ENCODE measurements at regions not wholly inside any gene's neighbourhood (a gene's known extent, or its start where the extent isn't known, plus 50 kb on each side); places are given as distances from the start of the nearest gene placed in this dataset.

GRCh38 chr4:97110506-97110905, 1032.8 kb downstream of the STPG2 start:
- no peak overlapping the region for H3K4me3 ChIP-seq (replicated peaks; ENCODE audit: insufficient read depth, low read length)
- H3K27me3 ChIP-seq (ENCODE audit: insufficient read depth, poor library complexity, severe bottlenecking) = no peaks in the 10 kb centered on the region
- DNase-seq (ENCODE audit: low read depth in 1 of 2, low spot score in 1 of 2) = no peak
- TF ChIP-seq REST (IDR thresholded peaks at IDR 0.05; ENCODE audit: insufficient replicate concordance, low read depth) (no peak), SPI1 (IDR thresholded peaks at IDR 0.05; ENCODE audit: borderline replicate concordance, low read depth) (no peak), CTCF (IDR thresholded peaks at IDR 0.05; ENCODE audit: insufficient read depth, low read length) (no peak), GABPA (IDR thresholded peaks at IDR 0.05; ENCODE audit: low read depth) (no peak), POLR2AphosphoS5 (IDR thresholded peaks at IDR 0.05; ENCODE audit: low read depth) (no peak)
- no peak overlapping the region for H3K27ac ChIP-seq (replicated peaks)

GRCh38 chr4:97116511-97116910, 1026.8 kb downstream of the STPG2 start:
- no peak overlapping the region for H3K4me3 ChIP-seq (replicated peaks; ENCODE audit: insufficient read depth, low read length)
- TF ChIP-seq REST (IDR thresholded peaks at IDR 0.05; ENCODE audit: insufficient replicate concordance, low read depth) = no peak
- TF ChIP-seq GABPA (IDR thresholded peaks at IDR 0.05; ENCODE audit: low read depth) = no peak
- TF ChIP-seq POLR2AphosphoS5 (IDR thresholded peaks at IDR 0.05; ENCODE audit: low read depth) = no peak
- TF ChIP-seq CTCF (IDR thresholded peaks at IDR 0.05; ENCODE audit: insufficient read depth, low read length) = no peak
- no peak for TF ChIP-seq SPI1 (IDR thresholded peaks at IDR 0.05; ENCODE audit: borderline replicate concordance, low read depth)
- no peaks in the 10 kb centered on the region for H3K27me3 ChIP-seq (ENCODE audit: insufficient read depth, poor library complexity, severe bottlenecking)
- no peak for DNase-seq (ENCODE audit: low read depth in 1 of 2, low spot score in 1 of 2)
- H3K27ac ChIP-seq (replicated peaks) = no peak overlapping the region

GRCh38 chr4:97121493-97121892, 1021.8 kb downstream of the STPG2 start:
- no peak overlapping the region for H3K27ac ChIP-seq (replicated peaks)

More at GRCh38 chr4:97121493-97121892, 1021.8 kb downstream of the STPG2 start:
- Histone ChIP-seq H3K4me3 (replicated peaks; ENCODE audit: insufficient read depth, low read length) (no peak overlapping the region), H3K27me3 (ENCODE audit: insufficient read depth, poor library complexity, severe bottlenecking) (no peaks in the 10 kb centered on the region)
- TF ChIP-seq POLR2AphosphoS5 (IDR thresholded peaks at IDR 0.05; ENCODE audit: low read depth) (no peak), REST (IDR thresholded peaks at IDR 0.05; ENCODE audit: insufficient replicate concordance, low read depth) (no peak), GABPA (IDR thresholded peaks at IDR 0.05; ENCODE audit: low read depth) (no peak), SPI1 (IDR thresholded peaks at IDR 0.05; ENCODE audit: borderline replicate concordance, low read depth) (no peak), CTCF (IDR thresholded peaks at IDR 0.05; ENCODE audit: insufficient read depth, low read length) (no peak)
- DNase-seq (ENCODE audit: low read depth in 1 of 2, low spot score in 1 of 2) = no peak

Data from HL-60 (cell line).